ENCODE measurements at regions not wholly inside any gene's neighbourhood (a gene's known extent, or its start where the extent isn't known, plus 50 kb on each side); places are given as distances from the start of the nearest gene placed in this dataset.

GRCh38 chr18:11419338-11419737, 190.1 kb upstream of the SLC35G4 start:
- TF ChIP-seq CTCF (IDR thresholded peaks at IDR 0.05 in 4 of 5, conservative IDR thresholded peaks at IDR 0.05 in 1 of 5) (no peak), POLR2A (IDR thresholded peaks at IDR 0.05) (no peak)

Measured in gastrocnemius medialis (tissue), 4 donors.